ENCODE measurements at regions not wholly inside any gene's neighbourhood (a gene's known extent, or its start where the extent isn't known, plus 50 kb on each side); places are given as distances from the start of the nearest gene placed in this dataset.

DNA sequence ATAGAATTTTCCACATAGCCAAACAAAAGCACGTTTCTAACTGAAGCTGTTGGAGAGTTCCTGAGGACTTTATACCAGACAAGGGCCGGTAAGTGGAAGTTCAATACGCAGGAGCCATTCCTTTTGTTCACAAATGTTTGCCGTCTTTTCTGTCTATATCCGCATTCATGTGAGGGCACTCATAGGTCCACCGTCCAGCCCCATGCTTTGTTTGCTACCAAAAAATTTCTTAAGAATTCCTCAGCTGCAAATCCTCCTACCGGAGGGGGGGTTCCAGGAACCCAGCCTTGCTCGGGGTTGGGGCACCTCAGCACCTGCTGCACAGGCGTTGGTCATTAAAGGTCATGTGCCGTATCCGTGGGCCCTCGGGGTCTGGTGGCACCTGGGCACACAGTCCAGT is 276.8 kb downstream of the SEC14L1 start:
- H3K4me3 ChIP-seq (ENCODE audit: low read length) = no peak overlapping the region
- no peak for DNase-seq (ENCODE audit: low read depth)
- TF ChIP-seq, protein P1, sequence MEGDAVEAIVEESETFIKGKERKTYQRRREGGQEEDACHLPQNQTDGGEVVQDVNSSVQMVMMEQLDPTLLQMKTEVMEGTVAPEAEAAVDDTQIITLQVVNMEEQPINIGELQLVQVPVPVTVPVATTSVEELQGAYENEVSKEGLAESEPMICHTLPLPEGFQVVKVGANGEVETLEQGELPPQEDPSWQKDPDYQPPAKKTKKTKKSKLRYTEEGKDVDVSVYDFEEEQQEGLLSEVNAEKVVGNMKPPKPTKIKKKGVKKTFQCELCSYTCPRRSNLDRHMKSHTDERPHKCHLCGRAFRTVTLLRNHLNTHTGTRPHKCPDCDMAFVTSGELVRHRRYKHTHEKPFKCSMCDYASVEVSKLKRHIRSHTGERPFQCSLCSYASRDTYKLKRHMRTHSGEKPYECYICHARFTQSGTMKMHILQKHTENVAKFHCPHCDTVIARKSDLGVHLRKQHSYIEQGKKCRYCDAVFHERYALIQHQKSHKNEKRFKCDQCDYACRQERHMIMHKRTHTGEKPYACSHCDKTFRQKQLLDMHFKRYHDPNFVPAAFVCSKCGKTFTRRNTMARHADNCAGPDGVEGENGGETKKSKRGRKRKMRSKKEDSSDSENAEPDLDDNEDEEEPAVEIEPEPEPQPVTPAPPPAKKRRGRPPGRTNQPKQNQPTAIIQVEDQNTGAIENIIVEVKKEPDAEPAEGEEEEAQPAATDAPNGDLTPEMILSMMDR (conservative IDR thresholded peaks at IDR 0.05; ENCODE audit: low read depth, low read length) = no peak

DNA sequence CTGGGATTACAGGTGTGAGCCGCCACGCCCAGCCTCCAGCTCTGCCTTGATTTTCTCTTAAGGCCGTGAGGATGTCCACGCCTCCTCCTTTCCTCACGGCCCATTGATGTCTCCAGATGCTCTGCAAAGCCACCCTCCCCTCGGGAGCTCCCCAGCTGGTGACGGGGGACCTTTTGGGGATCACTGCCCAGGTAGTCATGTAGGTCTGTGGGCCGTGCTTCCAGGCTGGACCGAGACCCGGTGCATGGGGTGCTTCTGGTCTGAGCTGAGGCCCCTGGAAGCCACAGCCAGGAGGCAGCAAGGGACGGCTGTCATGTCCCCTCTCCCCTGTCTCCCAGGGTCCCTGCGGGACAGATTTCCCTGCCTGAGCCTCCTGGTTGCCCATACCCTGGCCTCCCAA is 277.8 kb downstream of the SEC14L1 start:
- no peak for DNase-seq (ENCODE audit: low read depth)
- TF ChIP-seq, protein P1 (conservative IDR thresholded peaks at IDR 0.05; ENCODE audit: low read depth, low read length) = no peak
- H3K4me3 ChIP-seq (ENCODE audit: low read length) = no peak overlapping the region

DNA sequence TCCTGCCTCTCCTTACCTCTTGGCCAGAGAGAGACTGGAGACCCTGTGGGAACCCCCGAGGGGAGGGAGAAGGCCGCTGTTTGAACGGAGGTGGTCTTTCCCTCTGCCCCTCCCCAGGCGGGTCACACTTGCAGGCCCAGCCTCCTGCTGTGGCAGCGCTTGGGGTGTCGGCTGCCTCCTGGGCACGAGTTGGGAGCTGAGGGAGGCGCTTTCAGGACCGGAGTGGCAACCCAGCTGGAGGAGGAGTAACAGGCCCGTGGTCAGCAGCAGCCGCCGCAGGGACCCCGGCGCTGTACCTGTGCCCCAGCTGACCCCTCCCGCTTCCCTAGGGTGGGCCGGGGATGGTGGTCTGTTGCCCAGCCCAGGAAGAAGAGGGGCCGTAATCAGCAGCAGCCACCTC is 278.3 kb downstream of the SEC14L1 start:
- no peak for DNase-seq (ENCODE audit: low read depth)
- no peak overlapping the region for H3K4me3 ChIP-seq (ENCODE audit: low read length)
- TF ChIP-seq, protein P1 (conservative IDR thresholded peaks at IDR 0.05; ENCODE audit: low read depth, low read length) = no peak

DNA sequence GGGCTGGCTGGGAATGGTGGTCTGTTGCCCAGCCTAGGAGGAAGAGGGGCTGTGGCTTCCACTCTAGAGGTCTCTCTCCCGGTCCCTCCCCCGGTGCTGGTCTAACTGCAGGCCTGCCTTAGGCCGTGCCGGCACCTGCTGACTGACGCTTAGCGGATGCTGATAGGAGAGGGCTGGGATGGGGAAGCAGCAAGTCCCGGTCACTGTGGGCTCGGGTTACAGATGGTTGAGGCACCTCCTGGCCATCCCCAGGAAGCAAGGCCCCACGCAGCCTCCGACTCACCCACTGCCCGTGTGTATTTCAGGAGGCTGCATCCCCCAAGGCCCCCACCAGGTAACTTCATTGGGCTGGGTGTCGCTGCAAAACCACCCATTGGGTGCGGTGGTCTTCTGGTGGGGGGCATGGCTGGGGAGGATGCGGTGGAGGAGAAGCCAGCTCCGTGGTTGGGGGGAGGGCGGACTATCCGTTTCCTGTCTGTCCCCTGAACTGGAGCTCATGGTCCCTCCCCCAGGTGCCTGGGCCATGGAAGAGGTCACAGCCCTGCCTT is 278.9 kb downstream of the SEC14L1 start:
- DNase-seq (ENCODE audit: low read depth) = no peak
- TF ChIP-seq, protein P1 (conservative IDR thresholded peaks at IDR 0.05; ENCODE audit: low read depth, low read length) = no peak

DNA sequence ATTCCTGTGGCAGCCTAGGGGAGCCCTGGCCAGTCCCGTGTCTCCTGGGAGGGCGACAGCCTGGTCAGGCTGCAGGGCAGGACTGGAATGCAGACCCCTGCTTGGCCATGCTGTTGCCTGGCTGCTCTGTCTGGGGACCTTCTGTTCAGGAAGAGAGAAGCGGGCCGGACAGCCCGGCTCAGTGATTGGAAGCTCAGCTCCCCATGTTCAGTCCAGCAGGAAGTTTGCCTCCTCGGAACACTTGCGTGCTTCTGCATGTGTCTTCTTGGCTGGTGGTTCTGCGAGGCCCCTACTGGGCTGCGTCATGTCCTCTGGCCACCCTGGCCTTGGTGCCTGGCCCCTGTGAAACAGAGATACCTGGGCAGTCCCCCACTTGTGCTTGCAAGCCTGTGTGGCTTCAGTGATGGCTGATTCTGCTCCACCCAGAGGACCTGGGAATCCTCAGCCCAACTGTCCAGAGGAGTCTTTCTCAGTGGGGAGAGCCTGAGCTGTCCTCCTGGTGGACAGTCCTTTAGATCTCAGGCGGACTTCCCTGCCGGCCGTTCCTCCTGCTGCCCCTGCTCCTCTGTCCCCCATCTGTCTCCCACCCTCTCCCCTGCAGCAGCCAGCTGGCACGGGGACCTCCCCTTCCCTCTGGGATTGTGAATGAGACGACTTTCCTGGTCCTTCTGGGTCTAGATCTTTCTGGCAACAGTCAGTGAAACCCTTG is 279.5 kb downstream of the SEC14L1 start:
- H3K4me3 ChIP-seq (ENCODE audit: low read length) = no peak overlapping the region
- no peak for DNase-seq (ENCODE audit: low read depth)
- TF ChIP-seq, protein P1 (conservative IDR thresholded peaks at IDR 0.05; ENCODE audit: low read depth, low read length) = no peak

More for the DNA sequence above, 278.9 kb downstream of the SEC14L1 start:
- H3K4me3 ChIP-seq (ENCODE audit: low read length) = no peak overlapping the region

DNA sequence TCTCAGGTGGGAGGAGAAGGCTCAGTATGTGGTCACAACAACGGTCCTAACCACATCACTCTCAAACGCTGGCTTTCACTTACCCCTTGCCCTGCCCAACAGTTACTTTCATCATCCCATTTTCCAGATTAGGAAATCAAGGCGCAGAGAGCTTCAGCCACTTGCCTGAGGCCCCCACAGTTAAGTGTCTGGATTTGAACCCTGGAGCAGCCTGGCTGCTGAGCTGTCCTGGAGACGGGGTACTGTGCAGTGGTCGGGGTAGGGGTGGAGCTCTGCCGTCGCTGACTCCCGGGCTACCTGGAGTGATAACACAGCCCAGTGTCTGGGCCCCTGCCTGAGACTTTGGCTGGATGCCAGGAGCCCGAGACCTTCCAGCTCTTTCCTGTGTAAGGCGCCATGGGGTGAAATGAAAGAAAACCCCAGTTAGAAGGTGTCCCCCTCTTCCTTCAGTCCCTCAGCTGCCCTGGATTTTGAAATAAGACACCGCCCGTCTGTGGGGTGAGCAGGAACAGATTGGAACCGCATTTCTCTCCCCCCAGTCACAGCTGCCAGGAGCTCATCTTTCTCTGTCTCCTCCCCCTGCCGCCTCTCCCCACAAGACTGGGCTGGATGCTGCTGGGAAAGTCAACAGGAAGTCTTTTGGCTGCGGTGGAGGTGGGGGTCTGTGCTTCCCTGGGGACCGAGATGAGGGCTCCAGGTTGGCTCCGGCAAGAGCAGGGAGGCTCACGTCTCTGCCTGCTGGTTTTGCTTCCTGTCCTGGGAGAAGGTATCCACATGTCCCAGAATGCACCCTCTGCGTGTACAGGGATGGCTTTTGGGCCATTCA is 280.2 kb downstream of the SEC14L1 start:
- DNase-seq (ENCODE audit: low read depth) = no peak
- H3K4me3 ChIP-seq (ENCODE audit: low read length) = no peak overlapping the region
- TF ChIP-seq, protein P1 (conservative IDR thresholded peaks at IDR 0.05; ENCODE audit: low read depth, low read length) = no peak
